BE2C (cell line): ENCODE measurements at regions not wholly inside any gene's neighbourhood (a gene's known extent, or its start where the extent isn't known, plus 50 kb on each side); places are given as distances from the start of the nearest gene placed in this dataset.

ENCODE experiments used
- DNase-seq: peaks from one replicate; pipeline ENCODE4 v3.0.0-alpha.2; 2020
- H3K27me3 ChIP-seq: fragments of 250-450 bp; sonication (Bioruptor Pico); 2 replicates; pipeline ENCODE4 v1.5.1; 2020; ENCODE audit warnings: mild to moderate bottlenecking
- H3K36me3 ChIP-seq: fragments of 250-450 bp; sonication (Bioruptor Pico); 2 replicates; pipeline ENCODE4 v1.5.1; 2020; ENCODE audit warnings: mild to moderate bottlenecking
- H3K4me1 ChIP-seq: fragments of 250-450 bp; sonication (Bioruptor Pico); 2 replicates; pipeline ENCODE4 v1.5.1; 2020
- H3K4me3 ChIP-seq: 2 replicates; pipeline ENCODE4 v1.5.1; 2011; ENCODE audit warnings: low read depth, low read length
- H3K9me3 ChIP-seq: fragments of 250-450 bp; sonication (Bioruptor Pico); 2 replicates; pipeline ENCODE4 v1.5.1; 2020
- CTCF ChIP-seq: IDR thresholded peaks from 2 replicates; pipeline ENCODE4 v1.5.1; 2012; ENCODE audit warnings: mild to moderate bottlenecking, low read depth, low read length

- H3K4me3 ChIP-seq, result no peak overlapping the region
- no peaks in the 10 kb centered on the region for H3K9me3 ChIP-seq
- no peaks in the 10 kb centered on the region for H3K4me1 ChIP-seq
- H3K36me3 ChIP-seq, result no peaks in the 10 kb centered on the region
- no peak for TF ChIP-seq CTCF
- no peak for DNase-seq
- peaks cover 9% of the 10 kb centered on the region; the same call in 1 of the 2 replicates for H3K27me3 ChIP-seq
Observed at GRCh38 chr6:1087154-1087843, 224.6 kb upstream of the FOXQ1 start.

- no peak for TF ChIP-seq CTCF
- Histone ChIP-seq H3K4me3 (no peak overlapping the region), H3K27me3 (peaks cover 9% of the 10 kb centered on the region; the same call in 1 of the 2 replicates), H3K4me1 (no peaks in the 10 kb centered on the region), H3K9me3 (no peaks in the 10 kb centered on the region), H3K36me3 (no peaks in the 10 kb centered on the region)
- no peak for DNase-seq
Observed at GRCh38 chr6:1086446-1087153, 225.3 kb upstream of the FOXQ1 start.

GRCh38 chr6:1082285-1082935, 229.5 kb upstream of the FOXQ1 start:
- Histone ChIP-seq H3K9me3 (no peaks in the 10 kb centered on the region), H3K36me3 (no peaks in the 10 kb centered on the region), H3K27me3 (peaks cover 35% of the 10 kb centered on the region), H3K4me3 (no peak overlapping the region), H3K4me1 (no peaks in the 10 kb centered on the region)
- DNase-seq, result no peak
- no peak for TF ChIP-seq CTCF

GRCh38 chr6:1081551-1082284, 230.2 kb upstream of the FOXQ1 start:
- TF ChIP-seq CTCF, result no peak
- Histone ChIP-seq H3K4me1 (no peaks in the 10 kb centered on the region), H3K9me3 (no peaks in the 10 kb centered on the region), H3K36me3 (no peaks in the 10 kb centered on the region), H3K4me3 (no peak overlapping the region), H3K27me3 (peaks cover 37% of the 10 kb centered on the region)
- no peak for DNase-seq

GRCh38 chr6:1080453-1081337, 231.2 kb upstream of the FOXQ1 start:
- TF ChIP-seq CTCF, result no peak
- Histone ChIP-seq H3K36me3 (no peaks in the 10 kb centered on the region), H3K9me3 (no peaks in the 10 kb centered on the region), H3K27me3 (peaks cover 44% of the 10 kb centered on the region), H3K4me3 (no peak overlapping the region), H3K4me1 (no peaks in the 10 kb centered on the region)
- no peak for DNase-seq
